Smooth muscle cell (in vitro differentiated cells): ENCODE measurements at regions not wholly inside any gene's neighbourhood (a gene's known extent, or its start where the extent isn't known, plus 50 kb on each side); places are given as distances from the start of the nearest gene placed in this dataset.
A peak's percentile ranks its signal among the peaks of the same experiment; 100 is the strongest.

Experiments used
- DNase-seq: peaks from one replicate; lab custom pipeline; 2025; ENCODE audit not compliant: unreplicated experiment; lab: John Stamatoyannopoulos, UW
- H2AFZ ChIP-seq: fragments of 200-600 bp; sonication (generic); 2 replicates; pipeline ENCODE4 v1.6.0; 2016; ENCODE audit warnings: antibody characterized with exemption, low read depth, mild to moderate bottlenecking
- H3F3A ChIP-seq: fragments of 200-600 bp; sonication (generic); 2 replicates; pipeline ENCODE4 v1.6.0; 2017; ENCODE audit warnings: antibody characterized with exemption, low read depth
- H3K27ac ChIP-seq: fragments of 200-600 bp; sonication (generic); 2 replicates; pipeline ENCODE4 v1.5.1; 2016; ENCODE audit warnings: low read depth, mild to moderate bottlenecking
- H3K27me3 ChIP-seq: fragments of 200-600 bp; sonication (generic); 2 replicates; pipeline ENCODE4 v1.6.1; 2016; ENCODE audit warnings: low read depth, mild to moderate bottlenecking
- H3K36me3 ChIP-seq: fragments of 200-600 bp; sonication (generic); 2 replicates; pipeline ENCODE4 v1.5.1; 2016; ENCODE audit warnings: low read depth
- H3K4me1 ChIP-seq: fragments of 200-600 bp; sonication (generic); 2 replicates; pipeline ENCODE4 v1.5.1; 2016; ENCODE audit warnings: low read depth
- H3K4me2 ChIP-seq: fragments of 200-600 bp; sonication (generic); 2 replicates; pipeline ENCODE4 v1.6.0; 2016; ENCODE audit warnings: mild to moderate bottlenecking
- H3K4me3 ChIP-seq: fragments of 200-600 bp; sonication (generic); 2 replicates; pipeline ENCODE4 v1.5.1; 2016; ENCODE audit warnings: mild to moderate bottlenecking
- H3K79me2 ChIP-seq: fragments of 200-600 bp; sonication (generic); 2 replicates; pipeline ENCODE4 v1.6.0; 2016; ENCODE audit warnings: low read depth, mild to moderate bottlenecking
- H3K9ac ChIP-seq: fragments of 200-600 bp; sonication (generic); 2 replicates; pipeline ENCODE4 v1.6.0; 2016; ENCODE audit warnings: low read depth
- H3K9me3 ChIP-seq: fragments of 200-600 bp; sonication (generic); replicated peaks from 2 replicates; pipeline ENCODE4 v1.5.1; 2016; ENCODE audit warnings: low read depth
- H4K20me1 ChIP-seq: fragments of 200-600 bp; sonication (generic); 2 replicates; pipeline ENCODE4 v1.6.0; 2016; ENCODE audit warnings: low read depth
- CTCF ChIP-seq: fragments of 200-600 bp; sonication (generic); IDR thresholded peaks from 2 replicates; pipeline ENCODE4 v1.5.1; 2017; ENCODE audit warnings: borderline replicate concordance, mild to moderate bottlenecking, antibody characterized with exemption; ENCODE audit not compliant: insufficient read depth, poor library complexity, severe bottlenecking
- WGBS: methylation state at CpG from one replicate; pipeline ENCODE4 v1.1.7; 2016; ENCODE audit warnings: low lambda C conversion rate; 5-methylcytosine and 5-hydroxymethylcytosine counted together

GRCh38 chr4:97477974-97478373, 665.3 kb downstream of the STPG2 start:
- Histone ChIP-seq H3K4me2 (no peak overlapping the region), H2AFZ (no peak overlapping the region), H3K36me3 (no peaks in the 10 kb centered on the region), H3K27ac (no peak overlapping the region), H3K79me2 (no peaks in the 10 kb centered on the region), H3K4me1 (no peaks in the 10 kb centered on the region), H3K9me3 (no peaks in the 10 kb centered on the region), H3K9ac (no peak overlapping the region), H3K4me3 (no peak overlapping the region), H3K27me3 (no peaks in the 10 kb centered on the region), H4K20me1 (no peaks in the 10 kb centered on the region), H3F3A (no peaks in the 10 kb centered on the region)
- 91% methylated on average over 3 of the region's 3 CpGs for WGBS
- DNase-seq = no peak
- no peak for TF ChIP-seq CTCF

GRCh38 chr4:97479388-97479787, 663.9 kb downstream of the STPG2 start:
- H3K36me3 ChIP-seq = no peaks in the 10 kb centered on the region

GRCh38 chr4:97491856-97492255, 651.4 kb downstream of the STPG2 start:
- Histone ChIP-seq H3K79me2 (no peaks in the 10 kb centered on the region), H3F3A (no peaks in the 10 kb centered on the region), H3K4me2 (no peak overlapping the region), H4K20me1 (no peaks in the 10 kb centered on the region), H3K4me3 (no peak overlapping the region), H3K9ac (no peak overlapping the region), H3K4me1 (peaks cover 21% of the 10 kb centered on the region), H3K36me3 (no peaks in the 10 kb centered on the region), H3K27ac (peak overlapping the region; percentile 76), H3K27me3 (no peaks in the 10 kb centered on the region), H2AFZ (no peak overlapping the region), H3K9me3 (no peaks in the 10 kb centered on the region)
- no peak for DNase-seq
- WGBS = 92% methylated on average over 3 of the region's 3 CpGs
- TF ChIP-seq CTCF = no peak

More at GRCh38 chr4:97479388-97479787, 663.9 kb downstream of the STPG2 start:
- H3K9ac ChIP-seq = no peak overlapping the region
- H2AFZ ChIP-seq = no peak overlapping the region
- no peak overlapping the region for H3K4me2 ChIP-seq
- H3F3A ChIP-seq = no peaks in the 10 kb centered on the region
- WGBS = 80% methylated on average over 1 of the region's 1 CpG
- no peak overlapping the region for H3K27ac ChIP-seq
- TF ChIP-seq CTCF = no peak
- H3K27me3 ChIP-seq = no peaks in the 10 kb centered on the region
- H4K20me1 ChIP-seq = no peaks in the 10 kb centered on the region
- H3K4me3 ChIP-seq = no peak overlapping the region
- no peak for DNase-seq
- H3K79me2 ChIP-seq = no peaks in the 10 kb centered on the region
- H3K9me3 ChIP-seq = no peaks in the 10 kb centered on the region
- no peaks in the 10 kb centered on the region for H3K4me1 ChIP-seq

GRCh38 chr4:97493815-97494518, 649.3 kb downstream of the STPG2 start:
- Histone ChIP-seq H3F3A (no peaks in the 10 kb centered on the region), H2AFZ (no peak overlapping the region), H4K20me1 (no peaks in the 10 kb centered on the region), H3K27me3 (no peaks in the 10 kb centered on the region), H3K4me1 (peaks cover 23% of the 10 kb centered on the region), H3K79me2 (no peaks in the 10 kb centered on the region), H3K4me3 (no peak overlapping the region), H3K9me3 (no peaks in the 10 kb centered on the region), H3K36me3 (no peaks in the 10 kb centered on the region), H3K9ac (peak overlapping the region; percentile 0), H3K4me2 (no peak overlapping the region), H3K27ac (peak overlapping the region; percentile 76)
- WGBS = 16% methylated on average over 1 of the region's 1 CpG
- DNase-seq = no peak
- no peak for TF ChIP-seq CTCF
